NB4 (cell line): ENCODE measurements at regions not wholly inside any gene's neighbourhood (a gene's known extent, or its start where the extent isn't known, plus 50 kb on each side); places are given as distances from the start of the nearest gene placed in this dataset.

Source experiments
- DNase-seq: peaks from one replicate; pipeline ENCODE4 v3.0.0; 2010; ENCODE audit warnings: low read depth
- H3K4me3 ChIP-seq: one replicate; pipeline ENCODE4 v1.5.1; 2011; ENCODE audit warnings: mild to moderate bottlenecking, low read depth, low read length, moderate library complexity
- MYC ChIP-seq: IDR thresholded peaks from 2 replicates; pipeline ENCODE4 v1.6.1; 2011; ENCODE audit warnings: low read depth, low read length
- POLR2A ChIP-seq: IDR thresholded peaks from 2 replicates; pipeline ENCODE4 v1.6.1; 2011; ENCODE audit warnings: mild to moderate bottlenecking; ENCODE audit not compliant: insufficient read length; ENCODE audit errors: extremely low read depth
- TF ChIP-seq, protein P1 (sequence below): IDR thresholded peaks from one replicate; pipeline ENCODE4 v1.5.1; 2012; ENCODE audit warnings: low read depth, low read length
- TF ChIP-seq, protein P2 (sequence below): IDR thresholded peaks from 2 replicates; pipeline ENCODE4 v1.6.1; 2011; ENCODE audit warnings: low read depth, low read length

DNA sequence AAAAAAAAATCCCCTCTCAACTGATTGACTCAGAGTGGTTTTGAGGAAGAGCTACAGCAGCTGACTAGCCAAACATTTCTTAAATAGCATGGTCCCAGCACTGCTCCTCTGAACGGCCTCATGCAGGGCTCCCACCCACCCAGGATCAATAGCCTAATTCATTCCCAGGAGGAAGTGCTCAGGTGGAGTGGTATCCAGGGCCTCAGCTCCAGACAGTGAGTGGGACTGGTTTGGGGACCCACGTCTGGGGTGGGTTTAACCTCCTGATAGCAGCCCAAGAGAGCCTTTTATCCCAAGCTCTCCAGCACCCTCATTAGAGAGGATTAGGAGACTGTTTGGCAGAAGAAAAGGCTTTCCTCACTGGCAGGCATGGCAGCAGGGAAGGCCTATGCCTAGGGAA is 68.5 kb upstream of the CDH5 start:
- DNase-seq: no peak
- no peak overlapping the region for H3K4me3 ChIP-seq
- no peak for TF ChIP-seq MYC
- TF ChIP-seq, protein P1, sequence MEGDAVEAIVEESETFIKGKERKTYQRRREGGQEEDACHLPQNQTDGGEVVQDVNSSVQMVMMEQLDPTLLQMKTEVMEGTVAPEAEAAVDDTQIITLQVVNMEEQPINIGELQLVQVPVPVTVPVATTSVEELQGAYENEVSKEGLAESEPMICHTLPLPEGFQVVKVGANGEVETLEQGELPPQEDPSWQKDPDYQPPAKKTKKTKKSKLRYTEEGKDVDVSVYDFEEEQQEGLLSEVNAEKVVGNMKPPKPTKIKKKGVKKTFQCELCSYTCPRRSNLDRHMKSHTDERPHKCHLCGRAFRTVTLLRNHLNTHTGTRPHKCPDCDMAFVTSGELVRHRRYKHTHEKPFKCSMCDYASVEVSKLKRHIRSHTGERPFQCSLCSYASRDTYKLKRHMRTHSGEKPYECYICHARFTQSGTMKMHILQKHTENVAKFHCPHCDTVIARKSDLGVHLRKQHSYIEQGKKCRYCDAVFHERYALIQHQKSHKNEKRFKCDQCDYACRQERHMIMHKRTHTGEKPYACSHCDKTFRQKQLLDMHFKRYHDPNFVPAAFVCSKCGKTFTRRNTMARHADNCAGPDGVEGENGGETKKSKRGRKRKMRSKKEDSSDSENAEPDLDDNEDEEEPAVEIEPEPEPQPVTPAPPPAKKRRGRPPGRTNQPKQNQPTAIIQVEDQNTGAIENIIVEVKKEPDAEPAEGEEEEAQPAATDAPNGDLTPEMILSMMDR: no peak
- TF ChIP-seq, protein P2, sequence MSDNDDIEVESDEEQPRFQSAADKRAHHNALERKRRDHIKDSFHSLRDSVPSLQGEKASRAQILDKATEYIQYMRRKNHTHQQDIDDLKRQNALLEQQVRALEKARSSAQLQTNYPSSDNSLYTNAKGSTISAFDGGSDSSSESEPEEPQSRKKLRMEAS: no peak
- no peak for TF ChIP-seq POLR2A

DNA sequence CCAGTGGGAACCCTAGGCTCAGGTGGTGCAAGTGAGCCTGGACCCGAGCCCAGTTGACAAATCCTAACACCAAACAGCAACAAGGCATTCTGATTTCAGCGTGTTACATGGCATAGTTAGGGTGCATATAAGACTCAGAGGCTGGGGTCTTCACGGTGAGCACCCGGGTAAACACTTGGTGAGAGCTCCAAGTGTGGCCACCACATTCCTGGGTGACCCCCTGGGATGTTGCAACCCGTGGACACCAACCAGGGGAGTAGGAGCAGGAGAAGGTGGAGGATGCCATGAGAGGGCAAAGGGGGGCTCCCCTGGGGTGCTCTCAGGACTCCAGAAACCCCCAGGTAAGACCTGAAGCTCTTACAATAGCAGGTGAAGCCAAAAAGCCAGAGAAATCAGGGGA is 69.9 kb upstream of the CDH5 start:
- DNase-seq: no peak
- H3K4me3 ChIP-seq: no peak overlapping the region
- TF ChIP-seq, protein P1: no peak
- TF ChIP-seq, protein P2: no peak
- TF ChIP-seq MYC: no peak
- TF ChIP-seq POLR2A: no peak

DNA sequence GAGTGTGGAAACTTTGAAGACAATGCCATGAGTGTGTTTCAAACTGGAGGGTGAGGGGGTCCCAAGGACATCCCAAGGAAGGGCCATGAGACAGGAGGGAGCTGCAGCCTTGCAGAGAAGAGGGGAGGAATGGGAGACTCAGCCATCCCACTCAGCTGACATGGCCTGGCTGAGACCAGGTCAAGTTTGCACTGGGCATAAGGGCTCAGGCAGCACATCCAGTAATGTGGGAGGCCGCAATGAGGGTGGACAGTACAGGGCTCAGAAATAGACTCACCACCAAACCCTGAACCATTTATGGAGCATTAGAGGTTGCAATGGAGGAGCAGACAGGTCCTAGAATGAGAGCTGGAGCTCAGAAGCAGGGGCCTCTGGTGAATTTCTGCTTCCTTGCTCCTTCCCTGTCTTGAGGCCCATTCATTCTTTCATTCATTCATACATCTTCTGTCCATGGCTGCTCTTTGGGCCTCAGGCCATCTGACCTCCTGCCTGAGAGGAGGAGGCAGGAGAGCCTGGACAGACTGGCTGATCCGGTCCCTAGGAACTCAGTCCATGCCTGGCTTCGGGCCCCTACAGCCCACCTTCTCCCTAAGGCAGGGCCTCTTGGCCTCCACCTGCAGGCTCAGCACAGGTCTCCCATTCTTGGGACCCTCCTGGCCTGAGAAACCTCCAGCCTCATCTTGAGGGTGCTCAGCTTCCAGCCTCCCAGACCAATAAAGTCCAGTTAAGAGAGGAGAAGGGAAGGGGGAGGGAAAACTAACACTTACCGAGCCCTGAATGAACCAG is 70.5 kb upstream of the CDH5 start:
- DNase-seq: no peak
- TF ChIP-seq, protein P1: no peak
- no peak for TF ChIP-seq MYC
- no peak for TF ChIP-seq POLR2A
- TF ChIP-seq, protein P2: no peak
- no peak overlapping the region for H3K4me3 ChIP-seq

DNA sequence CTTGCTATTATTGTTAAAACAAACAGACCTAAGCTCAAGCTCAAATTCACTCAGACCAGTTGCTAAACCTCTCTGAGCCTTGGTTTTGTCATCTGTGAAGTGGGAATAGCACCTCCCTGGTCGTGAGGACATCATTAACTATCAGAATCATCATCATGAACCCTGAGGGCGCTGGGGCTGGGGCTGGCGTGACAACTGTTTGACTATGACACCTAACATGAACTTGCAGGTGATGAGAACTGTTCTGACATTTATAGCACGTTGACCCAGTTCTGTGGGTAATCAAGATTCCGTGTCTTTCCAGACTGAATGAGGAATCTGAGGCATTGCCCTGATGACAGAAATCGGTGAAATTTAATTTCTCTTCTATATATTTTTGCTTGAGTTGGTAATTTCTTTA is 71.3 kb upstream of the CDH5 start:
- no peak for DNase-seq
- no peak overlapping the region for H3K4me3 ChIP-seq
- no peak for TF ChIP-seq MYC
- TF ChIP-seq POLR2A: no peak
- TF ChIP-seq, protein P2: no peak
- TF ChIP-seq, protein P1: no peak

DNA sequence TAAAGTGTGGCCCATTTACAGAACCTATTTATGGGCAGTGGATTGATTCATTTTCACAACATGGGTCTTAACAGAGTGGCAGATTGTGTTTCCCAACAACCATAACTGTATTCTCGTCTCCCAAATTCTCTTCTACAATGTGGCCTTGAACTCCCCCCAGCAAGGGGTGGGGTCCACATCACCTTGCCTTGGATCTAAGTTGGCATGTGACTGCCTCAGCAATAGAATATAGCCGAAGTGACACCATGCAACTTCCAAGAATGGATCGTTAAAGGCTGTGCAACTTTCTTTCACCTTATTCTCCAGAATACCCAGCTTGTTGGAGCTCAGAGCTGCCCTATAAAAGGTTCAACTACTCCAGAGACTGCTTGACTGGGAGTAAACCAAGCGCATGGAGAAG is 72.0 kb upstream of the CDH5 start:
- H3K4me3 ChIP-seq: no peak overlapping the region
- TF ChIP-seq MYC (no peak), POLR2A (no peak)
- TF ChIP-seq, protein P2: no peak
- DNase-seq: no peak

DNA sequence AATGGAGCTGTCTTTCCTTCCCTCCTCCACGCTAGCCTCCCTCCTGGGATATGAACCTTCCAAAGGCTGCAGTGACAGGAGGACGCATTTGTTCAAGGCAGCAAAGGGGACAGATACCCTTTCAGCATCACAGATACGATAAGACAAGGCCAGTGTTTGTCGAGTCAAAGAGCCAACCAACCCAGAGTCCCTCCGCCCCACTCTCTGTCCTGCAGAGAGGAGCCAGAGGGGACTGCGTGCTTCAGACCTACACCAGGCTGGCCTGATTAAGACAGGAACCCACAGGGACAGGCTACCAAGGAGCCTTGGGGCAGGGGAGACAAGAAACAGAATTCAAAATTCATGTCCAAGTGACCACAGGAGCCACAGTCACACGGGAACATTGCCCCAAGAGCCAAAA is 72.6 kb upstream of the CDH5 start:
- DNase-seq: no peak
- no peak for TF ChIP-seq POLR2A
- TF ChIP-seq, protein P2: no peak
- TF ChIP-seq MYC: no peak
- TF ChIP-seq, protein P1: no peak

More for the DNA sequence above, 72.6 kb upstream of the CDH5 start:
- H3K4me3 ChIP-seq: no peak overlapping the region
